NCI-H774 (cell line): ENCODE measurements at regions not wholly inside any gene's neighbourhood (a gene's known extent, or its start where the extent isn't known, plus 50 kb on each side); places are given as distances from the start of the nearest gene placed in this dataset.

ENCODE experiments used
- DNase-seq: peaks from one replicate; lab custom pipeline; 2025; lab: John Stamatoyannopoulos, UW

- no peak for DNase-seq
Measured at GRCh38 chr5:30734118-30734517, 459.4 kb upstream of the CDH6 start.

DNA sequence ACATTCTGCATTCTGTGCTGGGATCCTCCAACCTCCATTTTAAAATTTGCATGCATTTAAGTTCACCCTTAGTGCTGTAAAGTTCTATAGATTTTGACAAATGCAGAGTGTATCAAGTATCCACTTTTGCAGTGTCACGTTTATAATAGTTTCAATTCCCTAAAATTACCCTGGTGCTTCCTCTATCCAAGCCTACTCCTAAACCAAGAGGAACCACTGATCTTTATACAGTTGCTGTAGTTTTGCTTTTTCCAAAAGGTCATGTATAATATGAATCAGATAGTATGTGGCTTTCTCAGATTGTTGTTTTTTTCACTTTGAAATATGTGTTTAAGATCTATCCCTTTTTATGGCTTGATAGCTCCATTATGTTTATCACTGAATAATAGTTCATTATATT is 468.4 kb upstream of the CDH6 start:
- DNase-seq = no peak

DNA sequence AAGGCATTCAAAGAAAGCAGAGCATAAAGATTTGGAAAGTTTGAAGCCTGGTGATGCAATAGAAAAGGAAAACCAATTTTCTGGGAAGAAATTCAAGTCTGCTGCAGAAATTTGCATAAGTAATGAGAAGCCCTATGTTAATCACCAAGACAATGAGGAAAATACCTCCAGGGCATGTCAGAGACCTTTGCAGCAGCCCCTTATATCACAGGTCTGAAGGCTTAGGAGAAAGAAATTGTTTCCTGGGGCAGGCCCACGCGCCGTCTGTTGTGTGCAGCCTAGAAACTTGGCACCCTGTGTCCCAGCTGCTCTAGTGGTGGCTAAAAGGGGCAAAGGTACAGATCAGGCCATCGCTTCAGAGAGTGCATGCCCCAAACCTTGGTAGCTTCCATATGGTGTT is 495.3 kb upstream of the CDH6 start:
- no peak for DNase-seq

- DNase-seq = no peak
Measured at GRCh38 chr5:30693326-30693725, 500.2 kb upstream of the CDH6 start.

DNA sequence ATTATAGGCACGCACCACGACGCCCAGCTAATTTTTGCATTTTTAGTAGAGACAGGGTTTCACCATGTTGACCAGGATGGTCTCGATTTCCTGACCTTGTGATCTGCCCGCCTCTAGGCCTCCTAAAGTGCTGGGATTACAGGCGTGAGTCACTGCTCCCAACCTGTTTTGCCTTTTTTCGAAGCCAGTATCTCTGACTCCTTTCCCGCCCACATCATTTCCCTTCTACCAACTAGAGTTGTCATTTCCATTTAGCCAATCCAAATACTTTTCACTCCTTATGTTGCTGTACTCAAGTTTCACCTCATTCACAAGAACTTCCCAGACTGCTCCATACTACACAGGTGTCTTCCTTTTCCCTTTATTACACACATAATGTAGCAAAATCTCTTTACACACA is 502.6 kb upstream of the CDH6 start:
- no peak for DNase-seq

- no peak for DNase-seq
Measured at GRCh38 chr5:30687461-30687860, 506.0 kb upstream of the CDH6 start.

GRCh38 chr5:30686530-30686929 is 507.0 kb upstream of the CDH6 start:
- no peak for DNase-seq

- DNase-seq = no peak
Measured at GRCh38 chr5:30676223-30676840, 517.2 kb upstream of the CDH6 start.

DNA sequence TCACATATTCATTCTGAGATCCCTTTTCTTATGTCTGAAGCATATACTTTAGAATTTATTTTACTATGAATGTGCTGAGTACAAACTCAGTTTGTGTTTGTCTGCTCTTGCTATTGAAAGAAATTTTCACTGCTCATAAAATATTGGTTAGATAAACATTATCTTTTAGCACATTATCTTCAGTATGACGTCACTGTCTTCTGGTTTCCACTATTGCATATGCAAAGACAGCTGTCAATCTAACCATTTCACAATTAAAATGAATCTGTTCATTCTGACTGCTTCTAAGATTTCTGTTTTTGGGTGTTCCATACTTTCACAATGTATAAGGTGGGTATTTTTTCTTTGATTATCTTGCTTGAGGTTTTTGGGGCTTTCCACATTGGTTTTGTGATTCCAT is 526.2 kb upstream of the CDH6 start:
- no peak for DNase-seq

GRCh38 chr5:30663536-30663935 is 530.0 kb upstream of the CDH6 start:
- DNase-seq = no peak

GRCh38 chr5:30662373-30662772 is 531.1 kb upstream of the CDH6 start:
- DNase-seq = no peak

- DNase-seq = no peak
Measured at GRCh38 chr5:30661730-30662129, 531.8 kb upstream of the CDH6 start.

DNA sequence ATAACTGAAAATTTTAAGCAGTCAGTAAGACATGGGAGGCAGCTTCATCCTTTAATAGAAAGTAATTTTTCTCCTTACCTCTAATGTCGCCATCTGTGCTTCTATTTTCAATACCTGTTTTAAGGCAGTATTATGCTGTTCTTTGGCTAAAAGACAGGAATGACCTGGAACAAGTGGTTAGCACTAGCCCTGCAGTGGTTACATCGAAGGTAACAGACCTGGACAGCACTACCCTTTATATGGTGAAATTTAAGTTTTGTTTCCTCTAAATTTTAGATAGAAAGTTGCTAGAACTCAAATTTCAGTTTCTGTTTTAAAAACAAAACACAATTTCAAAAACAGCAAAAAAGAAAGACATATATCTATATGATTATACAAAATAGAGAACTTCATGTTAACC is 534.1 kb upstream of the CDH6 start:
- DNase-seq = no peak

GRCh38 chr5:30650311-30650710 is 543.2 kb upstream of the CDH6 start:
- no peak for DNase-seq

GRCh38 chr5:30638899-30639298 is 554.6 kb upstream of the CDH6 start:
- DNase-seq = no peak

- no peak for DNase-seq
Measured at GRCh38 chr5:30627945-30628344, 565.5 kb upstream of the CDH6 start.

GRCh38 chr5:30626557-30626956 is 566.9 kb upstream of the CDH6 start:
- DNase-seq = no peak

GRCh38 chr5:30620481-30621085 is 572.9 kb upstream of the CDH6 start:
- DNase-seq = no peak

GRCh38 chr5:30608501-30608900 is 585.0 kb upstream of the CDH6 start:
- no peak for DNase-seq

GRCh38 chr5:30607301-30607894 is 586.1 kb upstream of the CDH6 start:
- DNase-seq = peak; percentile 26

- DNase-seq = peak; percentile 82
Measured at GRCh38 chr5:30605693-30606268, 587.7 kb upstream of the CDH6 start.

DNA sequence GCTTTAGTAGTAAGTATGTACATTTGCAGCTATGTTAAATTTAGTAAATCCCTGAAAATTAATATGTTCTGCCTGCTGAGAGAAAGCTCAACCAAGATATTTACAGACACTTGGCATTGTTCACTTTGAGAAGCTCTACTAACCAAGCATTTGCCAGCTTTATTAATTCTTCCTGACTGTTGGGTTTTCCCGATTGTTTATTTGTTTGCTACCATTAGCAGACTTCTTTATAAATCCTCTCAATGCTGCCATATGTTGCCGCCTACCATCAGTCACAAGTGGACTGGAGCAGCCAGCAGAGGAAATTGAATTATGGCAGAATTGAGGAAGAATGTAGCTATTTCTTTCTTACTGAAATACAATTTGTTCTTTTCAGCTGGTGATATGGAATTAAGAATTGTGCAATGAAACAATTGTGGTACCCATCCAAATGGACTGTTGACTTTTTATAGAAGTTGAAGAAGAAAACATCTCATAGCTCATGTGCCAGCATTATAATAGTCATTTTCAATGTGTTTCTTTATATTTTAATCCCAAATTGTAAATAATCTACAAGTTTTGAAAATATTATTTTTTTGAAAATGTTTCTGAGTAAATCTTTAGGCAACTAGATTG is 588.7 kb upstream of the CDH6 start:
- DNase-seq = peak; percentile 34

- no peak for DNase-seq
Measured at GRCh38 chr5:30600892-30601291, 592.6 kb upstream of the CDH6 start.
